Fibroblast of mammary gland (primary cell): ENCODE measurements at regions not wholly inside any gene's neighbourhood (a gene's known extent, or its start where the extent isn't known, plus 50 kb on each side); places are given as distances from the start of the nearest gene placed in this dataset.

Experiments
- DNase-seq: peaks from one replicate; pipeline ENCODE4 v3.0.0-alpha.2; 2010; ENCODE audit warnings: low read depth
- H3K4me3 ChIP-seq: 2 replicates; pipeline ENCODE4 v1.5.1; 2011; ENCODE audit warnings: low read depth, mild to moderate bottlenecking, low read length, moderate library complexity; ENCODE audit not compliant: control insufficient read depth
- CTCF ChIP-seq: conservative IDR thresholded peaks from 2 replicates; pipeline ENCODE4 v1.5.1; 2011; ENCODE audit warnings: low read depth, low read length, inconsistent platforms; ENCODE audit not compliant: control insufficient read depth, insufficient read depth

GRCh38 chr22:48511781-48512327 is 1315.8 kb downstream of the BRD1 start:
- TF ChIP-seq CTCF: no peak

GRCh38 chr22:48511211-48511610 is 1316.5 kb downstream of the BRD1 start:
- H3K4me3 ChIP-seq: no peak overlapping the region
- TF ChIP-seq CTCF: no peak
- no peak for DNase-seq

More at GRCh38 chr22:48511781-48512327, 1315.8 kb downstream of the BRD1 start:
- no peak overlapping the region for H3K4me3 ChIP-seq
- DNase-seq: no peak

- TF ChIP-seq CTCF: no peak
- no peak overlapping the region for H3K4me3 ChIP-seq
- DNase-seq: no peak
These were observed 1317.1 kb downstream of the BRD1 start for GRCh38 chr22:48510599-48510998.

- DNase-seq: no peak
These were observed 1319.9 kb downstream of the BRD1 start for GRCh38 chr22:48507595-48508350.

GRCh38 chr22:48507171-48507570 is 1320.5 kb downstream of the BRD1 start:
- H3K4me3 ChIP-seq: no peak overlapping the region
- DNase-seq: no peak
- no peak for TF ChIP-seq CTCF

More at GRCh38 chr22:48507595-48508350, 1319.9 kb downstream of the BRD1 start:
- no peak overlapping the region for H3K4me3 ChIP-seq
- no peak for TF ChIP-seq CTCF

GRCh38 chr22:48506506-48507145 is 1321.0 kb downstream of the BRD1 start:
- TF ChIP-seq CTCF: no peak
- DNase-seq: no peak
- H3K4me3 ChIP-seq: no peak overlapping the region
